ENCODE measurements at regions not wholly inside any gene's neighbourhood (a gene's known extent, or its start where the extent isn't known, plus 50 kb on each side); places are given as distances from the start of the nearest gene placed in this dataset.

DNA sequence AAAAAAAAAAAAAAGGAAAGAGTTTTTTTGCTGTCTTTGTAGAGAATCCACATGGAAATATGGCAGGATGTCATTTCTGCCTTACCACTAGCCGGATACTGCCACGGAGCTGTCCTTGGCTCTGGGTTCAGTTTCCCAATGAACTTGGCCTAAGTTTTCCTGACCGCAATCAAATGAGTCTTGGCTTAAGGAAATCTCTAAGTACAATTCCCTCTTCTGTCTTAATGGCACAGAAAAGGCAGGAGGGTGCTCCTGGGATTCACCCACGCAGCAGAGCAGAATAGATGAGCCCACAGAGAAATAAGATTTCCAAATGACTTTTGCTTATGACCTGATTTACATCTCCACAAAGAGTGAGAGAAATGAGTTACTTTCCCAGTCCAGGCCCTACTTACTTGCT is 284.0 kb upstream of the VLDLR start:
- Histone ChIP-seq H3K27me3 (ENCODE audit: control insufficient read depth, insufficient read depth, low read length) (no peaks in the 10 kb centered on the region), H3K9me3 (ENCODE audit: control insufficient read depth, low read depth, low read length) (no peaks in the 10 kb centered on the region), H3K36me3 (ENCODE audit: control insufficient read depth, insufficient read depth, low read length) (no peaks in the 10 kb centered on the region), H3K4me3 (ENCODE audit: low read length) (no peak overlapping the region), H3K4me1 (ENCODE audit: control insufficient read depth, insufficient read depth, low read length) (no peaks in the 10 kb centered on the region), H3K27ac (ENCODE audit: low read length) (no peak overlapping the region)
- no CpG with 5 or more reads among the region's 4 CpGs for WGBS (ENCODE audit: insufficient coverage, low lambda C conversion rate)
- DNase-seq, result no peak

DNA sequence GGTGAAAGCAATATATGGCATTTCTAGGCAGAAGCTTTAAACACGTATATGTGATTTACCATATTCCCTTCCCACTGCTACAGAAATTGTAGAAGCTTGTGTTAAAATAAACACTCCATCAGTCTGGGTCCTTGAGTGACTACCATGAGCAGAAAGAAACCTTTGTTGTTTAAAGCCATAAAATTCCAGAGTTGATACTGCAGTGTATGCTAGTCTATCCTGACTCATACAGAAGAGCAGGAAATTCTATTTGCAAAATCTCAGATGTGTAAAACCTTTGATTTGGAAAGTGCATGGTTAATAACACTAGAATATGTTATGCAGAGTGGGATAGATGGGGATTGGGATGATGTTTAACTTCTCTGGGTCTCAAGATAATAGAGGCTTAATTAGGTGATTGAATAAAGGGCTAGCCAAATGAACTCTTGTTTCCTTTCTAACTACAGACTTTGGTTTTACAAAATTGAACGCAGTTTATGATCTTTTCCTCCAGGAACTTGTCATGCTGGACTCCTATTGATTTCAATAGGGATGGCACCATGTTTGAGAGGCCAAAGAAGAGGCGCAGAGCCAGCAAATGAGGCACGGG is 282.7 kb upstream of the VLDLR start:
- no peak overlapping the region for H3K27ac ChIP-seq (ENCODE audit: low read length)
- H3K27me3 ChIP-seq (ENCODE audit: control insufficient read depth, insufficient read depth, low read length), result no peaks in the 10 kb centered on the region
- H3K36me3 ChIP-seq (ENCODE audit: control insufficient read depth, insufficient read depth, low read length), result no peaks in the 10 kb centered on the region
- 100% methylated on average over 1 of the region's 4 CpGs for WGBS (ENCODE audit: insufficient coverage, low lambda C conversion rate)
- no peaks in the 10 kb centered on the region for H3K9me3 ChIP-seq (ENCODE audit: control insufficient read depth, low read depth, low read length)
- DNase-seq, result no peak
- no peak overlapping the region for H3K4me3 ChIP-seq (ENCODE audit: low read length)
- no peaks in the 10 kb centered on the region for H3K4me1 ChIP-seq (ENCODE audit: control insufficient read depth, insufficient read depth, low read length)

DNA sequence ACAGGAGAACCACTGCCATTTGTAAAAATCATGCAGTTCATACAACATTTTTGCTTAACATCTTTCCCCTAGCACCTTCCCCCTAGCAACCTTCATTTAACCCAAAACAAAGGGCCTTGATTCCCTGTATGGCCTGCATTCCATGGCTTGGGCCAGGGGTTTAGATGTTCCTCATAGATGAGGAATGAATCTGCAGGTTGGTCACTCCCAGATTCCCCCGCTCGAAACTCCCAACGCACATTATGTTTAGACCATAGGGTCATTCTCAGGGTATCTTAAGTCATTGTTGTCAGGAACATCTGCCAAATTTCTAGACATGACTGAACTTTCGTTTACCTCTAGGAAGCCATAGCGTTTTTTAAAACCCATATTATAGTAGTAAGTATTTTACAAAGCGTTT is 282.2 kb upstream of the VLDLR start:
- no peaks in the 10 kb centered on the region for H3K27me3 ChIP-seq (ENCODE audit: control insufficient read depth, insufficient read depth, low read length)
- no peaks in the 10 kb centered on the region for H3K9me3 ChIP-seq (ENCODE audit: control insufficient read depth, low read depth, low read length)
- no peak for DNase-seq
- no peaks in the 10 kb centered on the region for H3K36me3 ChIP-seq (ENCODE audit: control insufficient read depth, insufficient read depth, low read length)
- no peak overlapping the region for H3K27ac ChIP-seq (ENCODE audit: low read length)
- no peaks in the 10 kb centered on the region for H3K4me1 ChIP-seq (ENCODE audit: control insufficient read depth, insufficient read depth, low read length)
- WGBS (ENCODE audit: insufficient coverage, low lambda C conversion rate), result 100% methylated on average over 2 of the region's 6 CpGs
- H3K4me3 ChIP-seq (ENCODE audit: low read length), result no peak overlapping the region

DNA sequence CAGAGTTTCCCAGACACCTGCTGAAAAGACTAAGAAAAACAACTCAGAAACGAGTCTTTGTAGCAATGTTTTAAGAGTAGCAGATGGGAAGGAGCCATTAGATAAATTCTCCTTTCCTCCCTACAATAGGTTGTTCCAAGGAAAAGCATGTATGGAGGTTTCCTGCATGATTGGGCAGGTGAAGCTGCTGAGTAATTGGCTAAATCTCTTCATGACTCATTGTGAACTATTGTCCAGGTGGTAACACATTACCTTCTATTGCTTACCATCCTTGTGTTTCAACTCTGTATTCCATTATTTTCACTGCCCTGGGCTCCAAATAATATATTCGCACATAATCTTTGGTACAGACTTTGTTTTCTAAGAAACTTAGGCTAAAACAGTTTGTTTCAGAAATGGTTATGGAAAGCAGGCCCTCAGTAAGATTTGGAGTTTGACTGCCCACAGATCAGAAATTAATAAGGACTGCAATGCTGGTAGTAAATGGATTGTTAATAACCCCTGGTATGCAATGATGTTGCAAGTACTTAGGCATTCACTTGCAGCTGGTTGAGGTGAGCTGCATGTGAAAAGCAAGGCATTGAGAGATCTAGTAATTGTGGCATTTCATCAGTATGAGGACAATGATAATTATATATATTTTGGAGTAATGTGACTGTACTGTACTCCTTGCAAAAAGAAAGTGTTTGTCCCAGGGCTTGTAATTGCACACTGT is 281.4 kb upstream of the VLDLR start:
- H3K36me3 ChIP-seq (ENCODE audit: control insufficient read depth, insufficient read depth, low read length), result no peaks in the 10 kb centered on the region
- no peaks in the 10 kb centered on the region for H3K9me3 ChIP-seq (ENCODE audit: control insufficient read depth, low read depth, low read length)
- H3K27ac ChIP-seq (ENCODE audit: low read length), result no peak overlapping the region
- H3K4me1 ChIP-seq (ENCODE audit: control insufficient read depth, insufficient read depth, low read length), result no peaks in the 10 kb centered on the region
- WGBS (ENCODE audit: insufficient coverage, low lambda C conversion rate), result no CpG with 5 or more reads among the region's 2 CpGs
- H3K27me3 ChIP-seq (ENCODE audit: control insufficient read depth, insufficient read depth, low read length), result no peaks in the 10 kb centered on the region
- no peak for DNase-seq
- H3K4me3 ChIP-seq (ENCODE audit: low read length), result no peak overlapping the region

DNA sequence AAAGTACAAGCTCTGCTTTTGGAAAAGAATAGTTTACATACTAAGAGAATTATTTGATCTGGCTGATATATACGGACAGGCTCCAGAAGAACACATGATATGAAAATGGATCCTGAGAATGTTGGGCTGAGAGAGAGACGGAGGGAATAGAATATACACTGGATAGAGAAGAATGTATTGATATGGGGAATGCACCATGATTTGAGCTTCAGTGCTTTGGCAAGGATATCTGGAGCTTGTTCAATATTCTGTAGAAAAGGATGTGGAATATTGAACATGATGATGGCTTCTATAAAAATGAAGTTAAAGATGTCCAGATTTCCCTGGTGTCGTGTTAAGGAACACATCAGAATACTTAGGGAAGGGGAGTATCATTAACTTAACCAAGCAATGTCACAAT is 280.5 kb upstream of the VLDLR start:
- Histone ChIP-seq H3K4me3 (ENCODE audit: low read length) (no peak overlapping the region), H3K4me1 (ENCODE audit: control insufficient read depth, insufficient read depth, low read length) (no peaks in the 10 kb centered on the region), H3K27ac (ENCODE audit: low read length) (no peak overlapping the region), H3K9me3 (ENCODE audit: control insufficient read depth, low read depth, low read length) (no peaks in the 10 kb centered on the region), H3K36me3 (ENCODE audit: control insufficient read depth, insufficient read depth, low read length) (no peaks in the 10 kb centered on the region), H3K27me3 (ENCODE audit: control insufficient read depth, insufficient read depth, low read length) (no peaks in the 10 kb centered on the region)
- no peak for DNase-seq
- WGBS (ENCODE audit: insufficient coverage, low lambda C conversion rate), result 94% methylated on average over 2 of the region's 3 CpGs

DNA sequence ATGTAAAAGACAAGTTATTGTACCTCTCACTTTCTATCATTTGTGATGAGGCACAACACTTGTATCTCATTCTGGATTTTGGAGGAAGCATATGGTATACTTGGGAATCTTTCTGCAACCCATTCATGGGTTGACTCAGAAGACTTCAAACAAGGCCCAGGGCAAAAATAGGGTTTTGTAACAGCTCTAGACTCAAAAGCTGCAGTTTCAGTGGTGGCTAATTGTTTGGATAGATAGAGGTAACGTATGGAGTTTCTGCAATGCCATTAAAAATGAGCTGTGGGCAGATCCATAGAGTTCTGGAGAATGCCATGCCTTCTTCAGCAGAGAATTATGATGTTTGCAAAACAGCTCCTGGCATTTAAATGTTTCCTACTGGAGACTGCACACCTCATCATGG is 279.6 kb upstream of the VLDLR start:
- no CpG with 5 or more reads among the region's 1 CpG for WGBS (ENCODE audit: insufficient coverage, low lambda C conversion rate)

DNA sequence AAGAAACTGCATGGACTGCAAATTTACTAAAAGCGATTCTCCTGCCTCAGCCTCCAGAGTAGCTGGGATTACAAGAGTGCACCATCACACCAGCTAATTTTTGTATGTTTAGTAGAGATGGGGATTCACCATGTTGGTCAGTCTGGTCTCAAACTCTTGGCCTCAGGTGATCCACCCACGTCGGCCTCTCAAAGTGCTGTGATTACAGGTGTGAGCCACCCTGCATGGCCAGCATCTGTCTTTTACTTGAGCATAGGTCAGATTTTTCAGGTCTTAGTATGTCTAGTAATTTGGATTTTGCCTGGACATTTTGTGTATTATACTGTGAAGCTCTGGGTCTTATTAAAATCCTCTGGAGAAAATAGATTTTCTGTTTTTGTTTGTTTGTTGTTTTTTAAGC is 277.8 kb upstream of the VLDLR start:
- WGBS (ENCODE audit: insufficient coverage, low lambda C conversion rate), result no CpG with 5 or more reads among the region's 3 CpGs
- no peaks in the 10 kb centered on the region for H3K36me3 ChIP-seq (ENCODE audit: control insufficient read depth, insufficient read depth, low read length)
- no peaks in the 10 kb centered on the region for H3K4me1 ChIP-seq (ENCODE audit: control insufficient read depth, insufficient read depth, low read length)
- H3K4me3 ChIP-seq (ENCODE audit: low read length), result no peak overlapping the region
- H3K9me3 ChIP-seq (ENCODE audit: control insufficient read depth, low read depth, low read length), result no peaks in the 10 kb centered on the region
- no peak overlapping the region for H3K27ac ChIP-seq (ENCODE audit: low read length)
- H3K27me3 ChIP-seq (ENCODE audit: control insufficient read depth, insufficient read depth, low read length), result no peaks in the 10 kb centered on the region
- DNase-seq, result no peak

More for the DNA sequence above, 279.6 kb upstream of the VLDLR start:
- Histone ChIP-seq H3K4me3 (ENCODE audit: low read length) (no peak overlapping the region), H3K9me3 (ENCODE audit: control insufficient read depth, low read depth, low read length) (no peaks in the 10 kb centered on the region), H3K27me3 (ENCODE audit: control insufficient read depth, insufficient read depth, low read length) (no peaks in the 10 kb centered on the region), H3K27ac (ENCODE audit: low read length) (no peak overlapping the region), H3K36me3 (ENCODE audit: control insufficient read depth, insufficient read depth, low read length) (no peaks in the 10 kb centered on the region), H3K4me1 (ENCODE audit: control insufficient read depth, insufficient read depth, low read length) (no peaks in the 10 kb centered on the region)
- DNase-seq, result no peak

DNA sequence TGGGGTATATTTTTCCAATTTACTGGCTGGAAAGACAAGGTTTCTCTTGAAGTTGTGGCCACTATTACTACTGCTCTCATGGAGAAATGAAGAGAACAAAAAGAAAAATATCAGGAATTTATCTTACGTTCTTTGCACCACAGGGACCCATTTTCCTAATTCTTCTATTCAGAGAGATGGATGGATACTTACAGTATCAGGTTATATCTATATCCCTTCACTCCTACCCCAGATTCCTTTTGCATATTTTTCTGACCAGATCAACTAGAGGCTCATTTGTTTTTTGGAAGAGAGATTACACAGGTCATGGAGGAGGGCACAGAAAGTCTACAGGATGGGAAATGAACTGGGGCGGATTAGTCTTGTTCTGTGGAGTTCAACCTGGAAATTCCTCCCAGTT is 277.2 kb upstream of the VLDLR start:
- H3K9me3 ChIP-seq (ENCODE audit: control insufficient read depth, low read depth, low read length), result no peaks in the 10 kb centered on the region
- H3K27me3 ChIP-seq (ENCODE audit: control insufficient read depth, insufficient read depth, low read length), result no peaks in the 10 kb centered on the region
- no peaks in the 10 kb centered on the region for H3K36me3 ChIP-seq (ENCODE audit: control insufficient read depth, insufficient read depth, low read length)
- no peak overlapping the region for H3K27ac ChIP-seq (ENCODE audit: low read length)
- H3K4me3 ChIP-seq (ENCODE audit: low read length), result no peak overlapping the region
- no peaks in the 10 kb centered on the region for H3K4me1 ChIP-seq (ENCODE audit: control insufficient read depth, insufficient read depth, low read length)
- DNase-seq, result no peak
- WGBS (ENCODE audit: insufficient coverage, low lambda C conversion rate), result 100% methylated on average over 1 of the region's 2 CpGs

DNA sequence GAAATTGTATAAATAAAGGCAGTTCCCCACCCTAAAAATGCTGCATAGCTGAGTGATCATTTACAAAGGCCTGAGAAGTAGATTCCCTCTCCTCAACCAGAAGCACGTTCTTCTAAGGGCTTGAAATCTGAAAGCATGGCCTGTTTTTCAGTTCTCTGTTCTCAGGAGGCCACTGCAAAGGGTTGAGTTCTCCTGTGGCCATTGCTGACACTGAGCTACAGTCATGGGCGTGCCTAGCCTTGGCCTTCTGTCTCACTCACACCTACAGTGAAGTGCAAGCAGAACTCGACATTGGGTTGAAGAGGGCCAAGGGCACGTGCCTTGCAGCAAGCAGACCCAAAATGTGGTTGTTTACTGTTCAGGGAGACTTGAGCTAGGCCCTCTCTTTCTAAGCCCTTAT is 276.6 kb upstream of the VLDLR start:
- no peaks in the 10 kb centered on the region for H3K9me3 ChIP-seq (ENCODE audit: control insufficient read depth, low read depth, low read length)
- DNase-seq, result no peak
- no peaks in the 10 kb centered on the region for H3K36me3 ChIP-seq (ENCODE audit: control insufficient read depth, insufficient read depth, low read length)
- no peaks in the 10 kb centered on the region for H3K27me3 ChIP-seq (ENCODE audit: control insufficient read depth, insufficient read depth, low read length)
- no peak overlapping the region for H3K4me3 ChIP-seq (ENCODE audit: low read length)
- H3K4me1 ChIP-seq (ENCODE audit: control insufficient read depth, insufficient read depth, low read length), result no peaks in the 10 kb centered on the region
- no peak overlapping the region for H3K27ac ChIP-seq (ENCODE audit: low read length)
- no CpG with 5 or more reads among the region's 4 CpGs for WGBS (ENCODE audit: insufficient coverage, low lambda C conversion rate)

DNA sequence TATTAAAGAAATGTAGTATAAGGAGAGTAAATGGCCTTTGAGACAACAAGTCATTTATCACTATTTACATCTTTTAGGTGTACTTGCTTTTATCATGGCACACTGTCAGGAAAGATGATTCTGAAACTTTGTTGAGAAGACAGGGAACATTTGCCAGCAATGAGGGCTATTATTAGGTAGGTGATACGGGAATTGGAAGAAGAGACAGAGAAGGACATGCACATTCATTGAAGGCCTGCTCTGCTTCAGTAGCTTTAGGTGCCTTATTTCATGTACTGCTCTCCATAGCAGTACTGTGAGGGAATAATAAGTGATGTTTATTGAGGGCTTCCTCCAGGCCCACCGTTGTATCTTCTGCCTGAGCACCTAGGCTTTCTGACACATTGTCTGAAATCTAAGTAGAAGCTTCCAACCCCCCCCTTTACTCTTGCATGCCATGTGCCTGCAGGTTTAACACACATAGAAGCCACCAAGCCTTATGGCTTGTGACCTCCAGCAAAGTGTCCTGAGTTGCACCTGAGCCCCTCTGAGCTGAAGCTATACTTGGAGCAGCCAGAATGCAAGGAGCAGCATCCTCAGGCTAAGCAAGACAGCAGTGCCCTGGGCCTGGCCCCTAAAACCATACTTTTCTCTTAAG is 275.2 kb upstream of the VLDLR start:
- no peaks in the 10 kb centered on the region for H3K9me3 ChIP-seq (ENCODE audit: control insufficient read depth, low read depth, low read length)
- DNase-seq, result no peak
- no CpG with 5 or more reads among the region's 2 CpGs for WGBS (ENCODE audit: insufficient coverage, low lambda C conversion rate)
- H3K4me3 ChIP-seq (ENCODE audit: low read length), result no peak overlapping the region
- H3K27me3 ChIP-seq (ENCODE audit: control insufficient read depth, insufficient read depth, low read length), result no peaks in the 10 kb centered on the region
- H3K27ac ChIP-seq (ENCODE audit: low read length), result no peak overlapping the region
- H3K36me3 ChIP-seq (ENCODE audit: control insufficient read depth, insufficient read depth, low read length), result no peaks in the 10 kb centered on the region
- no peaks in the 10 kb centered on the region for H3K4me1 ChIP-seq (ENCODE audit: control insufficient read depth, insufficient read depth, low read length)

DNA sequence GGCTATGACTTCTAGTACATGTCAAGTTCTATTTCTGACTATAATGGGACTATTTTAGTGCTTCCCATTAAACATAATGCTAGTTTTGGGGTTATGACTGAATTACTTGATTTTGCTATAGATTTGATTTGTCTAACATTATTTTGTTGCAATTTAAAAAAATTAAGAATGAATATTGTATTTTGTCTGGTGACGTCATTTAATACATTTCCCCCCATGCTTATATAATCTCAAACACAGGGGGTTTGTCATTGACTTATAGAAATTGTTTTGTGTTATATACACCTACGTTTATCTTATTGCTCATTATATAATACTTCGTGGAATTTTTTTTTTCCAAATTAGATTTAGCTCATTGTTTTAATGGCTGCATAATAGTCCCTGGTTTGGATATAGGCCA is 270.3 kb upstream of the VLDLR start:
- H3K27me3 ChIP-seq (ENCODE audit: control insufficient read depth, insufficient read depth, low read length), result no peaks in the 10 kb centered on the region
- no peak overlapping the region for H3K4me3 ChIP-seq (ENCODE audit: low read length)
- no peak overlapping the region for H3K27ac ChIP-seq (ENCODE audit: low read length)
- H3K9me3 ChIP-seq (ENCODE audit: control insufficient read depth, low read depth, low read length), result no peaks in the 10 kb centered on the region
- H3K4me1 ChIP-seq (ENCODE audit: control insufficient read depth, insufficient read depth, low read length), result no peaks in the 10 kb centered on the region
- 92% methylated on average over 2 of the region's 3 CpGs for WGBS (ENCODE audit: insufficient coverage, low lambda C conversion rate)
- no peak for DNase-seq
- H3K36me3 ChIP-seq (ENCODE audit: control insufficient read depth, insufficient read depth, low read length), result no peaks in the 10 kb centered on the region

Measured in large intestine (tissue), 3 donors.